HG02798 (cell line): ENCODE measurements at regions not wholly inside any gene's neighbourhood (a gene's known extent, or its start where the extent isn't known, plus 50 kb on each side); places are given as distances from the start of the nearest gene placed in this dataset.
A peak's percentile ranks its signal among the peaks of the same experiment; 100 is the strongest.
"Not testable (repeated sequence)": the region's sequence is repeated elsewhere in the genome, so short reads cannot be mapped to it uniquely, and the experiment has no call there.

Experiments
- ATAC-seq: cut with Tn5 transposase; IDR thresholded peaks from one replicate; pipeline ENCODE4 v1.9.1; 2021; ENCODE audit warnings: mild to moderate bottlenecking; ENCODE audit not compliant: unreplicated experiment, poor library complexity

DNA sequence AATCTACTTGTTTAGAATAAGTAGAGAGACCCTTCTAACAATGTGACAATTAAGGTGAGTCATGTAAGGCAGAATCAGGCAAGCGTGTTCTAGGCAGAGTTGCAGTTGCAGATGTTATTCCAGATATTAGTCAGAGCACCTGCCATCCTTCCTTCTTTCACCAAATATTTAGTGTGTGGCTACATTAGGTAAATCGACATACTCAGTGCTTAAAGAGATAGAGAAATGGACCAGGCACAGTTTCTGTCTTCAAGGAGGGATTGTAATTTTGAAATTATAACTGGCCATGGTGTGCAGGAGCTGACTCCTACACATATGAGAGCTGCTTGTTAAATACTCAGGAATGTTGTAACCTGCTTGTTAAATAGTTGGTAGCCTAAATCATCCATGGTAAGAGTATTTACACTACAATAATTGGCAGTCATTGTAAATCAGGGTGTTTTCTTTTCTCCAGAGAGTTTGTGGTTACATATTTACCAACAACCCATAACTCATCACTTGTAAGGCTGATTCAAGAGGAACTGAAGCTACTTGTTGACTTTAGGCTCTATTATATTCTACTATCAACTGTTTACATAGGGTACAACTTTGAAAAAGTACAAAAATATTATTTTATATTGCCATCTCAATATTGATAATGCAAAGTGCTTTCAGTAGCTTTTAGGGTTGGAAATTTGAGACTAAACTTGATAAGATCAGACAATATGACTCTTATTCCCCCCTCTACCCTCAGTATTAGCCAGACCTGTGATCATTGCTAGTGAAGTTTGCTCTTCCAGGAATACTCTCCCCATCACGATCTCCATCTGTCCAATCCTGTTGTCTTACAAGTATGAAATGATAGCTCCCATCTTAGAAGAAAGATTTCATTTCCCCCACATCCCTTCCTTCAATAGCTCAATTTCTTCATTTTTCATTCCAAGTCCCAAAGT is 607.1 kb downstream of the COL12A1 start:
- ATAC-seq: peak; percentile 94

DNA sequence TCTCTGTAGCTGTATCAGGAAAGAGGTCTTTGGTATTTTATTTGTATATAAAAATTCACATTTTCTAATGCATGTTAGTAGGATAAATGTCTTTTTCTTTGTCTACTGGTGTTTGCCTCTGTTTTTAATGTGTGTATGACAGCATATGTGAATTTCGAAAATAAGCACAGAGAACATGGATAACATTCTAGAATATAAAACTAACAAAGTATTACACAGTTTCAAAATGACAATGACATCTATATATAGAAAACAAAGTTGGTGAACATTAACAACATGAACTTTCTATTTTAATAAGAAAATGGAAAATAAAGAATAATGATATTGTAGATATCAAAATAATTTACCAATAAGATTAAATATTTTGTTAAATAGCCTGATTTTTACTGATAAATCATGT is 608.0 kb downstream of the COL12A1 start:
- peak; percentile 21 for ATAC-seq

GRCh38 chr6:74597266-74597665 is 608.6 kb downstream of the COL12A1 start:
- ATAC-seq: no peak

DNA sequence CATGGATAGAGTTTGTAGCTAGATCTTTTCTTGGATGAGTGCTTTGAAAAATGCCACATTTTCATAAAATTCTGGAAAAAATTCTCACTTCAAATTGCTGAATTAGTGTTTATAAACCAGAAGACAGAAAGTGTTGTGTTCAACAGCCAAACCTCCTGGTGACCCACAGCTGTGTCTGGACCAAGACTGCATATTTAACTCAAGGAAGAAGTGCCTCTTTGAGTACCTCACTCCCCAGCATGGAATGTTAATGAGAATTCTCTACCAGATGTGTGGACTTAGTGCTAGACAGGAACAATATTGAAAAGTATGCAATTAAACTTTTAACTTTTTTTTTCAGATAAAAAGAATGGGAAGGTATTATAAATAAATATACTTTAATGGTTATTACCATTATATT is 609.3 kb downstream of the COL12A1 start:
- ATAC-seq: no peak

GRCh38 chr6:74594350-74594749 is 611.5 kb downstream of the COL12A1 start:
- not testable (repeated sequence) for ATAC-seq

DNA sequence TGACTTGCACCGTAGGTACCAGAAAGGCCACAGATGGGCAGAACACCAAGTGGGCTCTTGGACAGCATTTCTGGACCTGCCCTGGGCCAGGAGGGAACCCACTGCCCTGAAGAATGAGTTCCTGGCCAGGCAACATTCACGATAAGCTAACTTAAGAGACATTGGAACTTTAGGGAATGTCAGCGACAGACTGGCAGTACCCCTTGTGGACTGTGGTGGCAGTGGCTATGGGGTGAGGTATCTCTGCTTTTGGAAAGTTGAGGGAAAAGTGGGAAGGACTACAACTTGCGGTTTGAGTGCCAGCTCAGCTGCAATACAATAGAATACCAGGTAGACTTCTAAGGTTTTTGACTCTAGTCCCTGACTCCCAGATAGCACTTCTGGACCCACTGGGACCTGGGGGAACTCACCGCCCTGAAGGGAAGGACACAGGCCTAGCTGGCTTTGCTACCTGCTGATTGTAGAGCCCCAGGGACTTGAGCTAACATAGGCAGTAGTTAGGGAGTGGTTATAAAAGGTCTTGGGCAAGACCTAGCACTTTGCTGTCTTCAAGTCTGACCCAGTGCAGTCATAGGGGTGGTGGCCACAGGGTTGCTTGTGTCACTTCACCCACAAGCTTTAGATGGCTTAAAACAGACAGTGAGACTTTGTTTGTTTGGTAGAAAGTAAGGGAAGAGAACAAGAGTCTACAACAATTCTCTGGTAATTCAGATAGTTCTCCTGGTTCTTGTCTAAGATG is 617.6 kb downstream of the COL12A1 start:
- no peak for ATAC-seq

GRCh38 chr6:74587386-74587785 is 618.5 kb downstream of the COL12A1 start:
- ATAC-seq: no peak

GRCh38 chr6:74585753-74586152 is 620.1 kb downstream of the COL12A1 start:
- ATAC-seq: no peak

DNA sequence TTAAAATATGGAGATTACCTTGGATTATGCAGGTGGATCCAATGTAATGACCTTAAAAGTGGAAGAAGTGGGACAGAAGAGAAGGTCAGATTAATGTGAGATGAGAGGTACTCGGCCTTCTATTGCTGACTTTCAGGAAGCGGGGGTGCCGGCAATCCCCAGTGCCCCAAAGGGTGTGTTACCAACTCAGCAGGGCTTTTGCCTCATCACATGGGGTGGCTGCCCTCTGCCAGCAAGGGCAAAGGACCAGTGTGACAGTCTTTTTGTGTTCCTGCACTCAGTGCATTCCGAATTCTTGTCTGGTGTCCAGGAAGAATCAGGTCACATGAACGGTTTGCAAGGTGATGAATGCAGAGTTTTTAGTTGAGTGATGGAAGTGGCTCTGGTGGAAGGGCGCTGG is 624.2 kb downstream of the COL12A1 start:
- ATAC-seq: no peak

DNA sequence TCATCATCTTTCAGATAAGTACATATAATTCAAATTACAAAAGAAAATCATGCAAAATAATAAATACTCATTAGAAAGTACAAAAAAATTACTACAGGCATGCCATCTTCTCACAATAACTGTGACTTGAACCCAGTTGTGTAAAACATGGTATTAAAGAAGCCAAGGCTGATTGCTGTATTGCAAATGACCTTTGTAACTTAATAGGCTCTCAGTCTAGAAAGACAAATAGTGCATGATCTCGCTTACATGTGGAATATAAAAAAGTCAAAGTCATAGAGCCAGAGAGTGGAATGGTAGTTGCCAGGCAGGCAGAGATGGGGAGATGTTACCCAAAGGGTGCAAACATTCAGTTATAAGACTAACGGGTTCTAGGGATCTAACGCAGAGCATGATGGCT is 626.1 kb downstream of the COL12A1 start:
- no peak for ATAC-seq

DNA sequence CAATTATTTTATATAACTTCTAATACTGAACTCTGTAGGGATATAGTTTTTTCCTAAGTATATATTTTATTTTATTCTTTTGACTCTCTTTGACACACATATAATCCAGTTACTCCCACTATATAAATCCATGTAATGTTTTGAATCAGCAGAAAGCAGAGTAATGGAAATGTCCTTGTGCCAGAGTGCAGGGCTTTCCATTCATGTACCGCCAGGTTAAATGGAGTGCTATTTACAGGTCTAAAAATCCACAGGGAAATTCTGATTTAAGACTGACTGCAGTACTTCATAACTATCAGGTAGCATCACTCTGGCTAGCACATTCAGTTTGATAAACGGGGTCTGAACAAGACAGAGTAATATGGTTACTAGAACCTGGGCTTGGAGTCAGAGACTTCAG is 626.8 kb downstream of the COL12A1 start:
- no peak for ATAC-seq

DNA sequence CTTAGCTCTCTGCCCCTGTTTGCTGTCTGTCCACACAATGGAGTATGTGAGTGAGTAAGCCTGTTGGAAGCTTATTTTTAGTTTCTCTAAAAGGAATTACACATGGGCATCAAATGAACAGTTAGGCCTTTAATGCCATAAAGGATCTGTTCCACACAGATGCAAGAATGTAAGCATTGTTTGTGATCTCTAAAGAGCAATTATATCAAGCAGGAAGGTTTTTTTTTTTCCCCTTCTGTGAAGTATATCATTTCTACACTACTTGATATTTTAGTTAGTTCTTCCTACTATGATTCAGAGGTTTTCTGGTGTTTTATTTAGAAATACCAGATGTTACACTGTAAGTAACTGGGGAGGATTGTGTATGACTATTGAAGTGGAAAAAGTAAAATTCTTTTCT is 627.5 kb downstream of the COL12A1 start:
- ATAC-seq: no peak

- ATAC-seq: peak; percentile 91
Measured at GRCh38 chr6:74577619-74578018, 628.2 kb downstream of the COL12A1 start.

GRCh38 chr6:74574794-74575193 is 631.1 kb downstream of the COL12A1 start:
- ATAC-seq: peak; percentile 43

DNA sequence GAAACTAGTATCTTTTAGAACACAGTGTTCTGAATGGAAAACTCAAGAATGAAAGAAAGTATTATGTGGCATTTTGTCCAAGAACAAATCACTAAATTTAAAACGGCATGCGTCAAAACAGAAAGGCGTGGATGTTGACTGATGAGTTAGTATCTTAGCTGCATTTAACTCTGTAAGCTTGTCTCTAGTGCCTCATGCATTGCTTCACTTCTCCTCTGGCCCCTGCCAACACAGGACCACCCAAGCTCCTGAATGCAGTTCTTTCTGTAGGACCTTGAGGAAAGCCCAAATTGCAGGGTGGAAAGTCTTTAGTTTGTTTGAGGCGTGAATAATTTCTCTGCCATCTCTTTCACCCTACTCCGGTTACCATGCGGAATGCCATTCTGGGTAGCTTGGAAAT is 632.2 kb downstream of the COL12A1 start:
- no peak for ATAC-seq

- ATAC-seq: no peak
Measured at GRCh38 chr6:74570044-74570443, 635.8 kb downstream of the COL12A1 start.

- no peak for ATAC-seq
Measured at GRCh38 chr6:74568861-74569260, 637.0 kb downstream of the COL12A1 start.

DNA sequence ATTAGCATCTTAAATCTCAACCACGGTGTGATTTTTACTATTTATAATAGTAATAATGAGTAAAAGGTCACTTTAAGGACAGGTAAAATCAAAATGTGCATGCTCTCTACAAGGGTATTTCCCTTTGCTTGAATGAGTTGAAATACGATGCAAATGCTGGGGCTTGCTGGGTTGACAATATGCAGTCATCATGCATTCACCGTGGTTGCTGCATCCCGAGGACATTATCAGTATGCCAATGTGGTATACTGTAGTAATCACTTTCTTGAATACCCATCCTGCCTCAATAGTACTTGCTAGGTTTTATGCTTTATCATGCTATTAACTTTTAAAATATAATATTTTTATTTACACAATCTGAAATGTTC is 637.9 kb downstream of the COL12A1 start:
- not testable (repeated sequence) for ATAC-seq

GRCh38 chr6:74567281-74567922 is 638.5 kb downstream of the COL12A1 start:
- ATAC-seq: no peak

DNA sequence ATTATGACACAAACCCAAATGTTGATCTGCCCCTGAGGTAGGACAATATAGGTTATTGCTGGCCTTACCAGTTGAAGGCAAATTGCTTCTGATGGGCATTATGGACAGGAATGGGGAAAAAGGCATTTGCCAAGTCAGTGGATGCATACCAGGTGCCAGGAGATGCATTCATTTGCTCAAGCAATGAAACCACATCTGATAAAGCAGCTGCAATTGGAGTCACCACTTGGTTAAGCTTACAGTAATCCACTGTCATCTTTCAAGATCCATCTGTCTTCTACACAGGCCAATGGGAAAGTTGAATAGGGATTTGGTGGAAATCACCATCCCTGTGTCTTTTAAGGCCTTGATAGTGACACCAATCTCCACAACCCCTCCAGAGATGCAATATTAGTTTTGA is 648.6 kb downstream of the COL12A1 start:
- no peak for ATAC-seq

DNA sequence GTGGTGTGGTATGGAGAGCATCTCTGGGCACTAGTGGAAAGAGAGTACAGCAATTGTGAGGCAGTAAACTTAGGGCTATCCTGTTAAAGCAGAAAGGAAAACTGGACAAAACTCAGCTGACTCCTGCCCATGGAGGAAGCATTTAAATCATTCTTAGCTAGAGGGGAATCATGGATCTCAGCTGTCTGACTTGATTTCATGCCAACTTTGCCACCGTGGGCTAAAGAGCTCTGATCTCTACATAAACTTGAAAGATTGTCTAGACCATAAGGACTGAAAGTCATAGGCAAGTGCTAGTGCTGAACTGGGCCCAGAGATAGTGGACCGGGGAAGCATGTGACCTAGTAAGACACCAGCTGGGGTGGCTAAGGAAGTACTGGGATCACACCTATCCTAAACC is 651.8 kb downstream of the COL12A1 start:
- no peak for ATAC-seq
